GM12874 (cell line): ENCODE measurements at regions not wholly inside any gene's neighbourhood (a gene's known extent, or its start where the extent isn't known, plus 50 kb on each side); places are given as distances from the start of the nearest gene placed in this dataset.

Source experiments
- CTCF ChIP-seq: IDR thresholded peaks from 2 replicates; pipeline ENCODE4 v1.5.1; 2011; ENCODE audit warnings: low read depth, mild to moderate bottlenecking, control low read depth, low read length, moderate library complexity; ENCODE audit not compliant: insufficient read depth

- no peak for TF ChIP-seq CTCF
These were observed 965.0 kb downstream of the DCDC2C start for GRCh38 chr2:4668381-4668780.

GRCh38 chr2:4670331-4670730 is 967.0 kb downstream of the DCDC2C start:
- TF ChIP-seq CTCF, result no peak

- TF ChIP-seq CTCF, result no peak
These were observed 969.7 kb downstream of the DCDC2C start for GRCh38 chr2:4673025-4673489.

- TF ChIP-seq CTCF, result no peak
These were observed 970.6 kb downstream of the DCDC2C start for GRCh38 chr2:4674007-4674406.

GRCh38 chr2:4675295-4675694 is 971.9 kb downstream of the DCDC2C start:
- no peak for TF ChIP-seq CTCF

- TF ChIP-seq CTCF, result no peak
These were observed 975.6 kb downstream of the DCDC2C start for GRCh38 chr2:4678927-4679326.

GRCh38 chr2:4679391-4679790 is 976.0 kb downstream of the DCDC2C start:
- no peak for TF ChIP-seq CTCF

- no peak for TF ChIP-seq CTCF
These were observed 981.5 kb downstream of the DCDC2C start for GRCh38 chr2:4684921-4685320.
